HFF-Myc (cell line): ENCODE measurements at regions not wholly inside any gene's neighbourhood (a gene's known extent, or its start where the extent isn't known, plus 50 kb on each side); places are given as distances from the start of the nearest gene placed in this dataset.

Source experiments
- DNase-seq: peaks from one replicate; pipeline ENCODE4 v3.0.0-alpha.2; 2011; ENCODE audit warnings: low read depth; ENCODE audit errors: extremely low read depth
- H3K4me3 ChIP-seq: replicated peaks from 2 replicates; pipeline ENCODE4 v1.5.1; 2011; ENCODE audit warnings: low read depth, mild to moderate bottlenecking, control low read depth, low read length
- TF ChIP-seq, protein P1 (sequence below): IDR thresholded peaks from 2 replicates; pipeline ENCODE4 v1.5.1; 2012; ENCODE audit warnings: mild to moderate bottlenecking, low read depth, low read length, control low read depth; ENCODE audit errors: missing control alignments

DNA sequence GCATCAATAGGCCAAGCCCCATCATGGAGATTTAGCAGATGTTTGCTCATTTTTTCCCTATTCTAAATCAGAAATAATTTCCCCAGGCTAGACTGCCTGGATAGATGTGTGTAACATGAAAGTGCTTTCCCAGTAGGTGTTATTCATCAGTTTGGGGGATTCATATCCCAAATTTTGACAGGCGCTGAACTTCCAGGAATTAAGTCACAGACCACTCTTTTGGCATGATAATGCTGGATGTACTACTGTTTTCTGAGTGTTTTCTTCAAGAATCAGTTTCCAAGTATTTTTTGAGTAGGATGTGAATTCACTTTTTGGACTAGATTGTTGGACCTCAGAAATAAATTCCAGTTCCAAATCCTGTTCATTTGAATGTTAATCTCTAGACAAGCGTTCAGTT is 637.4 kb downstream of the REEP3 start:
- no peak for DNase-seq
- TF ChIP-seq, protein P1, sequence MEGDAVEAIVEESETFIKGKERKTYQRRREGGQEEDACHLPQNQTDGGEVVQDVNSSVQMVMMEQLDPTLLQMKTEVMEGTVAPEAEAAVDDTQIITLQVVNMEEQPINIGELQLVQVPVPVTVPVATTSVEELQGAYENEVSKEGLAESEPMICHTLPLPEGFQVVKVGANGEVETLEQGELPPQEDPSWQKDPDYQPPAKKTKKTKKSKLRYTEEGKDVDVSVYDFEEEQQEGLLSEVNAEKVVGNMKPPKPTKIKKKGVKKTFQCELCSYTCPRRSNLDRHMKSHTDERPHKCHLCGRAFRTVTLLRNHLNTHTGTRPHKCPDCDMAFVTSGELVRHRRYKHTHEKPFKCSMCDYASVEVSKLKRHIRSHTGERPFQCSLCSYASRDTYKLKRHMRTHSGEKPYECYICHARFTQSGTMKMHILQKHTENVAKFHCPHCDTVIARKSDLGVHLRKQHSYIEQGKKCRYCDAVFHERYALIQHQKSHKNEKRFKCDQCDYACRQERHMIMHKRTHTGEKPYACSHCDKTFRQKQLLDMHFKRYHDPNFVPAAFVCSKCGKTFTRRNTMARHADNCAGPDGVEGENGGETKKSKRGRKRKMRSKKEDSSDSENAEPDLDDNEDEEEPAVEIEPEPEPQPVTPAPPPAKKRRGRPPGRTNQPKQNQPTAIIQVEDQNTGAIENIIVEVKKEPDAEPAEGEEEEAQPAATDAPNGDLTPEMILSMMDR: no peak

DNA sequence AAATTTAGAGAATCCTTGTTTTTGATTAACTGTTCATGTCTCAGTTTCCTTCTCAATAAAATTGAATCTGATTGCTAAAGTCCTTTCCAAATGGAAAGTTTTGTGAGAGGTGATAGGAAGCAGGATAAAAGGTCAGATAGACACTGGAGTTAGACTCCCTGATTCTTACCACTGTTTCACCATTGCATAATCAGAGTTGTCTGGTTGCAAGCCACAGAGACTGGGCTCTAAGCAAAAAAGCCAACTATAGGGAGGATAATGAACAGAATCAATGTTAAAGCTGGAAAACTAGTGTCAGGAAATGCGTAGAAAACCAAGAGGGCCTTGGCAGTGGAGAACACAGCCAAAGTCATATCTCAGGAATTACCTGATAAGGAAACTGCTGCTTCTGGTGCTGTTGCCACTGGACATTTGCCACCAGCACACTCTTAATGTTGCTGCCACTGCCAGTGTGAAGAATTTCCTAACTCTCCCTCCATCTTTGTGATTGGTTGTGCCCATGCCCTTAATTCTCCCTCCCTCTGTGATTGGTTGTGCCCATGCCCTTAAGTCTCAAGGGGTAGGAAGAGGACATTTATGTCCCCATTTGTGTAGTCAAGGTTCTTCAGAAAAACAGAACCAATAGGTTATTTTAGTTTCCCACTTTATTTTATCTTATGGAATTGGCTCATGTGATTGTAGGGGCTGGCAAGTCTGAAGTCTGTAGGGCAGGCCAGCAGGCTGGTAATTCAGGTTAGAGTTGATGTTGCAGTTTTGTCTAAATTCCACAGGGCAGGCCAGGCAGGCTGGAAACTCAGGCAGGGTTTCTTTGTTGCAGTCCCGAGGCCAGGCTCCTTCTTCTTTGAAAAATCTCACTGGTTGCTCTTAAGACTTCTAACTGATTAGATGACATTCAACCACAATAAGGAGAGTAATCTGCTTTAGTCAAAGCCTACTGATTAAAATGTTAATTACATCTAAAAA is 639.0 kb downstream of the REEP3 start:
- TF ChIP-seq, protein P1: no peak
- no peak overlapping the region for H3K4me3 ChIP-seq
- DNase-seq: no peak

More for the DNA sequence above, 637.4 kb downstream of the REEP3 start:
- H3K4me3 ChIP-seq: no peak overlapping the region

DNA sequence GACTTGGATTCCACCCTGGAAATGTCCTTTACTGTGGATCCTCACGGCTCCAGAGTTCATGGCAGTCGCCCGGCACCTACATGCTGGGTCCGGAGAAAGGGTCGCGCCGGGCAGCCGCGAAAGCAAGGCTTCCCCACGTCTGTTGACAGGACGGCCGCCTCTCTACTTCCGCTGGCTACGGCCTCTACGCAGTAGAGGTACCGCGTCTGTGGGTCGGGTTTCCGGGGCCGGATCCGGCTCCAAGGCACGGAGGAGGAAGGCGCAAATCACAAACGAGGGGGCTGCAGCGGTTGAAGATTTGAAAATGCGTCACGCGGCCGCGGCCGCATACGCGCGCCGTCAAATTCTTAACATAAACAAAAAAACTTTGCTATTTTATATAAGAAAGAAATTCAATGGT is 649.6 kb downstream of the REEP3 start:
- DNase-seq: no peak
- TF ChIP-seq, protein P1: no peak
- H3K4me3 ChIP-seq: no peak overlapping the region

DNA sequence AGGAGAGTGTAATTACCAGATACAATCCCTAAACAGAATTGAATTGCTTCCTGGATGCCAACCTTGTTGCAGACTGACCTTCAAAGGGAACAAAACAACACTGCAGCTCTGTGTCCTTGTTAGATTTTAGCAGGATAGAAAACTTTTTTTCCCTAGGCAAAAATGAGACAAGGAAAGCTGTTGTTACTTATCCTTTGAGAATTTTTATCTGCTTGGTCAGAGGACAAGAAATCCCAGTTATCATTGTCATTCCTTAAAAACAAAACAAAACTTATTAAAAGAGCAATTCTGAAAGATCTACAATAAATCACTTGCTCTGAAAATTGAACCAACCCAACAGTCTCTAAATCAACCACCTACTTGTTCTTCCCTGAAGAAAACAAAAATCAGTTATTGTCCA is 652.6 kb downstream of the REEP3 start:
- TF ChIP-seq, protein P1: no peak

DNA sequence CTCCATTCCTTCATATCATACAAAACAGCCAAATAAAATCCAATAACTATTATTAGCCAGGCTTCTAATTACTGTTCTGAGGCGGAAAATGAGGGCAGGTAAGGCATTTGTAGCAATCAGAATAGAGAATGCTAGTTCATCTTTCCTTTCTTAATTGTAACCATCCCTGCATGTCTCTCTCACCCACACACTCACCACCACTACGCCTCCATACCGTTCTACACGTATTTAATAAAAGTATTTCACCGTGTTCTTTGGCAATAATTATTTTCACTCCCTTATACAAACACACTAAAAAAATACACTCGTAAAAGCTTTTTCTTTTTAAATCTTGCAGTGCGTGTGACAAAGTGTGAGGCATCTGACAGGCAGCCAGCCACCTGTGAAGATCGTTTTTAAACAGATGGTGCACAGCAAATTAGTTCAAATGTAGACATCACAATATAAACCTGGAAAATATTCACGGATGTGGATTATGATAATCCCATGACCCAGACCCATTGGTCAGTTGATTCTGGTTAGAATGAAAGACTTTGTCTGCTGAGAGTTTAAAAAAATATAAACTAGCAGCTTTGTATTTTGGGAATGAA is 653.6 kb downstream of the REEP3 start:
- no peak overlapping the region for H3K4me3 ChIP-seq
- no peak for DNase-seq
- TF ChIP-seq, protein P1: no peak

More for the DNA sequence above, 652.6 kb downstream of the REEP3 start:
- no peak overlapping the region for H3K4me3 ChIP-seq
- no peak for DNase-seq

DNA sequence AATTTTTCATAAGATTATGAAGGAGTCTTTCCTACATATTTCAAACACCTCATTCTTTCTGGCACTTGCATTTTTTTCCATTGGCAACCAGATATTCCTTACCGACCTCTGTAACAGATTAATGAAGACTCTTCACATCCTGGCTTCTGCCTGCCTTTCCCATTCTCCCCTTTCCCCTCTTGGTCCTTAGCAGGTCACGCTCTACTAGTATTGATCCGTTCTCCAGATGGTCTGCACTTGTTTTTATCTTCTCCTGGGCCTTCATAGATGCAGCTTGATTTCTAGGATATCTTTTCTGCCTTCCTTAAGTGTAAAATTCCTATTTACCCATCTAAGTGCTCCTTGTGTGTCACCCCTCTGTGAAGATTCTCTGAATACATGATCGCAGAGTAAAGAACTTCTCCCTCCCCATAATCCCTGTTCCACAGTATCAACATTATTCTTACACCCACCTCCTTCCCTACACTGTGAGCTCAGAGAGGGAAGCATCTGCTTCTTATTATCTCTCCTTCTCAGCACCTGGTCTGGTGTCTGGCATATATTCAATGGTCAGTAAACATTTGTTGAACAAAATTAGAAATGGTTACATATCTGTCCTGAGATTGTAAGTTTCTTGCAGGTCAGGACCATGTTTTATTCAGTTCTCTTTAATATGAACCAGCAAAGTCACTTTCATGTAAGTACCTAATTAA is 654.2 kb downstream of the REEP3 start:
- TF ChIP-seq, protein P1: no peak
- no peak overlapping the region for H3K4me3 ChIP-seq
- DNase-seq: no peak
